Ecto neural progenitor cell (in vitro differentiated cells): ENCODE measurements at regions not wholly inside any gene's neighbourhood (a gene's known extent, or its start where the extent isn't known, plus 50 kb on each side); places are given as distances from the start of the nearest gene placed in this dataset.

Source experiments
- DNase-seq: peaks from one replicate; pipeline ENCODE4 v3.0.0-alpha.2; 2018; ENCODE audit warnings: low spot score

DNA sequence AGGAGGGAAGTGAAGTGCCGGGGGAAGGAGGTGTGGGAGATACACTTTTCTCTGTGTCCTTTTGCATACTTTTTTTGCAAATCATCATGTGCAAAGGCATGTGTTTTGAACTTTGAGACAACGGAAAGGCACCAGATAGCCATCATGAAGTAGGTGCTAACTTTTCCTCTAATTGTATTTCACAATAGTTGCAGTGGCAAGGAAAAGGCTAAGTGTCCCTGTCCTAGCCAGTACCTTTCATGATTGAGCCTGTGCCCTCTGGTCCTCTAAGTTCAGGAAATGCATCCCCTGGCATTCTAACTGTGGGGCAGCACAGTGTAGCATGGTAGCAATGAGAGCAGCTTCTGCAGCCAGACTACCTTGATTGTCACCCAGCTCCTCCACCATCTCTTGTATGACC lies 186.2 kb downstream of the ADSS2 start:
- no peak for DNase-seq

DNA sequence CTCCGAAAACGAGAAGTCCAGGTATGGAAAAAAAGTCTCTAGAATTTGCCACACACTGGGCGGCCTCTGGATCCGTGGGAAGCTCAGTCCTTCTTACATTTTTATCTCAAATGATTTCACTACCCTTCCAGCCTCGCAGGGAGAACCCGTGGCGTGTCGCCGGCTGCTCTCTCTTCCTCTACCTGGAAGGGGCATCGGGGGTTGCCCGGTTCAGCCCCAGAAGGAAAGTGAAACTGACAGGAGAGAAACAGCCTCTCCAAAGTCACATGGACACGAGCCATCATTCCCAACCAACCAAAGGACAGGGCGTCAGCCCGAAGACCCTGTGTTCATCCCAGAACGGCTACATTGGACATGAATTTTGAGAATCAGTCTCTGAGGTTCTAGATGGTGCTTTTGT lies 182.5 kb downstream of the ADSS2 start:
- DNase-seq = no peak

DNA sequence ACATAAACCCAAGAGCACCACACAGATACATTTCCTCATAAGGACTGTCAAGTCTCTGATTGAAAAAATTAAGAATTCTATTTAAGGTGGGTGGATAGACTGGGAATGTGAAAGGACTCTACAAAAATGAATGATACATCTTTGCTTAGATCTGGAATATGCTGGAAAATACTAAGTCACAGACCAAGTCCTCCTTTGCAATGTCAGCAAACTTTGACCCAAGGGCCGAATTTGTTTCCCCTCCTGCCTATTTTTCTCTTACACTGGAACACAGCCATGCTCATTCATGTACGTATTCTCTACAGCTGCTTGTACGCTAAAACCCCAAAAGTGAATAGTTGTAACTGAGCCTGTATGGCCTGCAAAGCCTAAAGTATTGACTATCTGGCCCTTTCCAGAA lies 180.7 kb downstream of the ADSS2 start:
- DNase-seq = no peak

DNA sequence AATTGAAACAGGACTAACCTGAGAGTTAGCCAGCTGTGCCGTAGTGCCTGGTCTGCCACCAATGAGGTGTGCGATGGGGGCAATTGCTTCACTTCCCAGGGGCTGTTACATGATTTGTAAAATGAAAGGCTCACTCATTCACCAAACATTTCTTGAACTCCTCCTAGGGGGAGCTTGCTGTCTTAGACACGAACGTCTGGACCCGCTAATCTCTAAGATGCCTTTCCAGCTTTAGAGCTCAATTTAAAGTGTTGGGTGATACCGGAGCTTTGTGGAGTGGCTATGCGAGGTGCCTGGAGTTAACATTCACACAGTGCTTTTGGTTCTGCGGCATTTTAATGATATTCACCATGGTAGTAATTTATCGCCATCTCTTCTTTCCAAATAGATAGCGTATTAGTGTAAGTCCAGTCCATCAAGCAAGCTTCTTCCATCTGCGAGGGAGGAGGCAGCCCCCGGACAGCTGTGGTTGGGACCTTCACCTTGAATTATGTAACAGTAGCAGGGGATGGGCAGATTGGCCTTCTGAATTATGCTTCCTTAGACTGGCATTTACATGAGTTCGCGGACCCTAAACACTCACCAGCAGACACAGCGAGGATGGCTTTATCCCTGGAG lies 179.9 kb downstream of the ADSS2 start:
- DNase-seq = no peak

DNA sequence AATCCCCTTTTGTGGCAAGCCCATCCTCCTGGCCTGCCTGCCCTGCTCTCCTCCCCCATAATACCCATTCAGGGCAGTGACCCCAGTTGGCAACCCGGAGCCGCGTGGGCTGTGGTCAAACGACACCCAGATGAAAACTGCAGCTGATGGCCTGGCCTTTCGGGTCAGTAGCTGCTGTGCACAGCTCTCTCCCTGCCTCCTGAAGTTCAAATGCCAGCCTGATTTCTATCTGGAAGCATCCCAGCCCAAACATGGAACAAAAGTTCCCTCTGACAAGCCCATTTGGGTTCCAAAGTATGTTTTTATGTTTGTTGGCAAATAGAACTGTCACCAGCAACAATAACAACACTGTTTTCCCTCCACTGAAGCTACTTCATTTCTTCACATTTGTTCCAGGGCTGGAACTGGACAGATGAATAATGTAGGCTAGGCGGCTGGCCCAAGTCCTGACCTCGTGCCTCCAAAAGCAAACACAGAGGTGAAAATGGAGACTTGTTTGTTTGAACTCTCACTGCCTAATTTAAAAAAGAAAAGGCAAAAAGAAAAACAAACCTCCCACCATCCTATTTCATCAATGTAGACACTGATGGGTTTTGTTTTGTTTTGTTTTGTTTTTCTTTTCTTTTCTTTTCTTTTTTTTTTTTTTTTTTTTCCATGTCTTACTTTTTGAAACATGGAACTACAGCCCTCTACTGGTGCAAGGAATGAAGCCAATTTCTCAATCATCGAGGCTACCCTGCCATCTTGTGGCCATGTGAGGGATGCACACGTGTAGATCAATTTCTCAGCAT lies 179.0 kb downstream of the ADSS2 start:
- DNase-seq = peak; percentile 79

DNA sequence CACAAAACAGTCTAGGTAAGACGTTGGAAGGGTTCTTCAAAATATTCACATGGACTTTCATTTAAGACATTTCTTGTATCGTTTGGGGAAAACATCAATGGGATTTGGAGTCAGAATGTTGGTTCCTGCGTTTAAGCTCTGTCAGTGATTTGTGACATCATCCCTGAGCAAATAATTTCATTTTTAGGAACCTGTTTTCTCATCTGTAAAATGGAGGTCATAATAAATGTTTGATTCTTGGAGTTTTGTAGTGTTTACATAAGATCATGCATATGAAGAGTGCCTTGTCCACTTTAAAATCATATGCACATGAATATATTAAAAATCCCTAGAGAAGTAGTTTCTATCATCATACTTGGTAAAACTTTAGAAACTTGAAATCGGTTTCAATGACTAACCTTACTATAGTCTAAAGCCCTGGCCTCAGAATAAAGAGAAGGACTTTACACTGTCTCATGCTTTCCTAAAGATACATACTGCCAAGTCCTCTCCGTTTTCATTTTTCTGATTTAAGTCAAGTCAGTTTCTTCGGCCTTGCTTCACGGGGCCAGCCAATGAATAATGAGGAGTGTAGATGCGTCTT lies 178.4 kb downstream of the ADSS2 start:
- DNase-seq = no peak

DNA sequence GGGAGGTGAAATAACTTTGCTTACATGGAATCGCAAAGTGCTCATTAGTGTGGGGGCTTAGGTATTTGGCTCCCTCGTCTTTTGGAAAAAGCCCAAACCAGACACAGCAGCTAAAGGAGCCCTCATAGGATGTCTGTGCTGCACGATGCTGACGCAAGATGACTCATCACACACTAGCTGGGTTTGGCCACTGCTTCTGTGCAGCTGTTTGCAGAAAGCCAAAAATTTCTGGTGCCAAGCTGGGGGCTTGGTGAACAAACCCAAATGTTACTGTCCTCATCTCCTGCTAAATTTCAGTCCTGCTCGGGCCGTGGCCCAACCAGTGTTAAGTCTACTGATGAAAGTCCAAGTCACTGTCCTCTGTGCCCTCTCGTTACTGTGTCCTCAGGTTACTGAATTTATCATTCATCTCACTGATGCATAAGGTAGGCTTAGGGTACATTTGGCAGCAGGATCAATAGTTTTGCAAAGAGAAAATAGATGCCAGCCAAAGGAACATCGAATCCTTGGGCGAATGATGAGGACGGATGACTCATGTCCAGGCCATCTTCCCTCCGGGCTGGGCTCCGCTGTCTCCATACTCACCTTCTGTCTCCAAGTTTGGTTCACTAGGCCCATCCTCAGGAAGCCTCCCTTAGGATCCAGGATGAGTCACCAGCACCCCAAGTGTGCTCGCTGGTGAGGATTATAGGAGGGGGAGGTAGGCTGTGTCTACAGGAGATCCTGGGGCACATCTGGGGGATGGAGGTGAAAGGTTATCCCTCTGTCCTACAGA lies 177.7 kb downstream of the ADSS2 start:
- no peak for DNase-seq

DNA sequence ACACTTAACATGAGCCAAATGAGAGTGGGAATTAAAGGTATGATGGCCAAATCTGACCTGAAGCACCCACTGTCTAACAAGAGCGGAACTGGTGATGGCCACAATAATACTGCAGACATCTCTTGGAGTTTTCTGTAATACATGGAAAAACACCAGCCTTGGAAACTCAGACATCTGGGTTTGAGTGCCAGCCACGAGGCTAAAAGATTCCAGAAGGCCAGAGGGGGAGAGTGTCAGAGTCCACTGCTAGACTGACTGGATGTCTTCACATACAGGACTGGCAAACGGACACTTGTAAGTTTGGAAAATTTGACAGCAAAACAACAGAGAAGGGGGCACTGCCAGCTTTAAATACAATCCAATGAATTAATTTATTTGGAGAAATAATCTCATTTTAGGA lies 175.1 kb downstream of the ADSS2 start:
- no peak for DNase-seq

DNA sequence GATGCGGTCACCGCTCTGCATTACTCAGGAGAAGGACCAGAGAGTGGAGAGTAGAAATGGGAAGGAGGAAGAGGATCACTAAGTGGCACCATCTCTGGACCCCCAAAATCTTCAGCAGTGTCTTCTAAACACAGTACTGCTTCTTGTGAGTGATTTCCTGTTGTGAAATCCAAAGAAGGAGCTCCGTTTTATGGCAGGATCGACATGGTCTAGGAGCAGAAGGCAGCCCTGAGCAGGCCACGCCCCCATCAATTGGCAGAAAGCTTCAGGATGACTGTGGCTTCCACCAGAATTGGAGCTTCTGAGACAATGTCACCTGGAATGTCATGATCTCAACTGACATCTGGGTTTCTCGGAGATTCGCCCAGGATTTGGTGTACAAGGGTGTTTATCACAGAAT lies 171.5 kb downstream of the ADSS2 start:
- DNase-seq = no peak

DNA sequence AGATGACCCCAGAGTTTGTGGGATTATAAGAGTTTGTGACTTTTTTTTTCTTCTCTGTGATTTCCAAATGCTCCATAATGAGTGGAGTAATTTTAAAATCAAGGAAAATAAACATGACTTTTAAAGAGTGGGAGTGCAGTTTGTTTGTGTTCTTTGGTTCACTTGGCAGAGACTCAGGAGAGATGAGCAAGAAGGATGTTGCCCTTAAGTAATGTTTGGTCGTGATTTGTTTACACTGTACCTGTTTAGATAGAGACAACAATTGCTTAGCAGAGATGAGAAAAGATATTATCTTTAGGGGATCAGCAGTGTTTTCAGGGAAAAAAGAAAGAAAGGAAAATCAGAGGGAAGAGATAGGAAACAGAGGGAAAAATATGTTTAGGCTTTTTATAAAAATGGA lies 170.8 kb downstream of the ADSS2 start:
- DNase-seq = no peak

DNA sequence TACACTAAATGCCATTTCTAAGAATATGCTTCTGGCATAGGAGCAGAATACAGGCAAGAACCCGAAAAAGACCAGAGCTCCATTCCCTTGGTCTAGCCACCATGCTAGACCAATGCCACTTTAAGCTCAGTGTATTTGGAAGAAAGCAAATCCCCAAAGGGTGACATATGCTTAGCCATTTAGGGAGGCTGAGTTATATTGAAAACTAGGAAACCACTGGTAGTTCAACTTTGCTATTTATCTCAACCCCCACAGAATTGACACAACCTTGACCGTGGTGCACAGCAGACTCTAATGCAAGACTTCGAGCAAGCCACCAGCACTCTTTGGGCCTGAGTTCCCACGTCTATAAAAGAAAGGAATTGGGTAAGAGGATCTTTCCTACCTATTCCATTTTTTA lies 167.9 kb downstream of the ADSS2 start:
- no peak for DNase-seq

DNA sequence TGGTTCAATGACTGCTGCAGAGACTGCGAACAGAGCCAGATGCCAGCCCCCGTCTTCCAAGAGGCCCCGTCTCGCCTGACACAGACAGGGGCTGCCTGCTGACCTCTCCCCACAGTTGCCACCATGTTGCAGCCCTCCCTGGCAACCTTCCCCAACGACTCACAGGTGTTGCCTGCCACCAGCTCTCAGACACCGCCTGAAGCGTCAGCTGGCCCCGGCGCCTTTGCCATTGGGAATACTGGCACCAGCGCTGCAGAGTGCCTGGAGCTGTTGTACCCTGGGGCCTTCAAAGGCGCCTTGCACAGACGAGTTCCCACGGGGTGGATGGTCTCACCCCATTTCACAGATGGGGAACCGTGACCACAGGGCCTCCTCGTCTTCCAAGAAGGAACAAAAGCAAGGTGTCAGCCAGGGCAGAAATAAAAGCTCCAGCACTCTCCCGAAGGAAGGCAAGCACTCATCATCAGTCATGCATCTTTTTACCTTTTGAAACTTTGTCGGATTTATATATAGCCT lies 167.0 kb downstream of the ADSS2 start:
- DNase-seq = no peak

DNA sequence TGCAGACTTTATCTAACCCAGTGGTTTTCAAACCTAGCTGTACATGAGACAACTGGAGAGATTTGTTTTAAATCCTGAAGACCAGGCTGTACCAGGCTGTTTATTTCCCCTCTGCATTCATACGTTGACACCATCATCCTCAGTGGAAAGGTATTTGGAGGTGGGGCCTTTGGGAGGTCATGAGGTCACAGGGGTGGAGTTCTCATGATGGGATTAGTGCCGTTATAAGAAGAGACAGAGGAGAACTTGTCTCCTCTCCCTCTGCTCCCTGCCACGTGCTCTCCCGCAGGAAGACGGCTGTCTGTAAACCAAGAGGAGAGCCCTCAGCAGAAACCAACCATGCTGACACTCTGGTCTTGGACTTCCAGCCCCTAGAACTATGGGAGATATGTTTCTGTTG lies 165.4 kb downstream of the ADSS2 start:
- no peak for DNase-seq

DNA sequence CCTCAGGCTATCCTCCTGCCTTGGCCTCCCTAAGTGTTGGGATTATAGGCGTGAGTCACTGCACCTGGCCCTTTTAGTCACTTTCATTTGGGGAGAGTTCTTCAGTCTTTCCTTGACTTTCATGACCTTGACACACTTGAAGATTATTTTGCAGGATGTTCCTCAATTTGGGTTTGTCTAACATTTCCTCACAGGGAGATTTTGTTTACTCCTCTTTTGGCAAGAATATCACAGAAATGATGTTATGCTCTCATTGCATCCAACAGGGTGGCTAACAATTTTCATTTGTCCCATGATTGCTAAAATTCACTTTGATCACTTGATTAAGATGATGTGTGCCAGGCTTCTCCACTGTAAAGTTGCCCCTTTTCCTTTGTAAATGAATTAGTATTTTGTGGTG lies 164.0 kb downstream of the ADSS2 start:
- no peak for DNase-seq

DNA sequence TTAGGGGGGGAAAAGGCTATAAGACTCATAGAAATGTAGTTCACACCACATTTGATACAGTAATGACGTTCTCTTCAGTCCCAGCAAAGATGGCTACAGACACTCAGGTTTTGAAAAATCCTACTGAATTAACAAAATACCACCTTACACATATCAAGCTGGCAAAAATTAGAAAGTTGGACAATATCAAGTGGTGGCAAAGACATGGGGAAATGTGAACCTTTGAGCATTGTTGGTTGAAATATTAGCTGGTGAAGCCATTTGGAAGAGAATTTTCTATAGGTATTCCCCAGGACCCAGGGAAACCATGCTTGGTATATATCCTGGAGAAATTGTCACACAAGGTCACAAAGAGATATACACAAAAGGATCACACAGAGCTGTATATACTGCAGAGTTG lies 163.0 kb downstream of the ADSS2 start:
- DNase-seq = no peak

DNA sequence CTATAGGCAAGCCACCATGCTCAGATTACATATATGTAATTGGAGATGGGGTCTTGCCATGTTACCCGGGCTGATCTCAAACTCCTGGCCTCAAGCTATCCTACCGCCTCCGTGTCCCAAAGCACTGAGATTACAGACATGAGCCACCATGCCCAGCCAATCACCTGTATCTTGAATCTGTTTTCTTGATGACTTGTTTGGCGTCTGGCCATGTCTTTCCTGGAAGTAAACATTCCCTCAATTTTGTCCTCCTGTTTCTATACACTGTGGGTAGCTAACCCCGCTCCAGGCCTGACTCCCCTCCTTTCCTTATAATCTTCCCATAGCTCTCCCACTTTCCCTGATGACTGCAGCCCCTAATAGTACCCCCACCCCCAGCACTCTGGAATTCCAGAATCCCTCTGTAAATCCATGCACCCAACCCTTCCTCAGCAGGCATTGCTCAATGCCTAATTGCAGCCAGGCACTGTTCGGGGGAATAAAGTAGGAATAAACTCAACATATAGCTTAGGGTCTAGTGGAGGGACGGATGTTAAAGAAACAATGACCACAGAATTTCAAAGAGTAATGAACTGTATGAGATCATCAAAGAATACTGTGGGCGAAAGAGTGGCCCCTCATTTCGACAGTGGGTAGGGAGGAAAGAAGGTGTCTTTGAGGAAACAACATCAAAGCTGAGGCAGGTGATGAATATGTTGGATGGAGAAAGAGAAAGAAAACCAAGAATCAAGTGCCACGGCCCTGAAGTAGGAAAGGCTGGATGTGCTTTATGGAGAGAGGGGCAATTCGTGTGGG lies 161.5 kb downstream of the ADSS2 start:
- DNase-seq = no peak

DNA sequence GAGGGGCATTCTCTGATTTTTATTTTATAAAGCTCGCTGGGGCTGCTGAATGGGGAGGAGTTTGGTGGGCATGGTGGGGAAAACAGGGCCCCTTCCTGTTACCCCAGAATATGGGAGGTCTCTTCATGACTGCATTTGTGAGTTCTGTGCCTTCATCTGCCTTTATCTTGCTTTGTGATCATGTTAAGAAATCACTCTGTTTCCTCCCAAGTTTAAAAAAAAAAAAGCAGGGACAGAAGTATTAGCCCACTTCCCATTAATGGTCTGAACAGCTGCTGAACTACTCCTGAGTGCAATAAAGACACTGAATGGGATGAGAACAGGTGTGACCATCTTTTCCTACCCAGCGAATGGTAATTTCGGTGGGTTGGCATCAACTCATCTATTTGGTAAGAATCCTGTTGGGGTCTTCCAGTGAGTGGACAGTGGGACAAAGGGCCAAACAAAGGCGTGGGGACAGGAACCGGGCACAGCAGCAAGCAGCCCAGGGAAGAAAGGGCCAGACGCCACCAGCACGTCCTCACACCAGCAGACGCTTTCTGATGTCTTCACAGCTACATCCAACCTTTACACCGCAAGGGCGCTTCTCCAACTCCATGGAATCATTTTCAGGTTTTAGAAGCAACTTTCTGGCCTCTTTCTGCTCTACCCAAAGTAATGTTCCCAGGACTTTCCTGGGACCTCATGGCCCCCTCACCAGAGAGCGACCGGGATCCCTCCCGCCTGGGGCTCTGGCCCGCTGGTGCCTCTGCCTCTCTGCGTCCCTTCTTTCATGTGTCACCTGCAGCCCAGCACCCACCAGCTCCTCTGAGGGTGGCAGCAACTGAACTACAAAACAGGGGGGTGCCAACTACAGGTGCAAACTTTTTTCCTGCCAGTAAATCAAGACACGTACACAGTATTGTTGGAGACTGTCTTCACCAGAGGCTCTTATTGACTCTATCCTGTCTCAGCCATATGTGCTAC lies 160.2 kb downstream of the ADSS2 start:
- no peak for DNase-seq

DNA sequence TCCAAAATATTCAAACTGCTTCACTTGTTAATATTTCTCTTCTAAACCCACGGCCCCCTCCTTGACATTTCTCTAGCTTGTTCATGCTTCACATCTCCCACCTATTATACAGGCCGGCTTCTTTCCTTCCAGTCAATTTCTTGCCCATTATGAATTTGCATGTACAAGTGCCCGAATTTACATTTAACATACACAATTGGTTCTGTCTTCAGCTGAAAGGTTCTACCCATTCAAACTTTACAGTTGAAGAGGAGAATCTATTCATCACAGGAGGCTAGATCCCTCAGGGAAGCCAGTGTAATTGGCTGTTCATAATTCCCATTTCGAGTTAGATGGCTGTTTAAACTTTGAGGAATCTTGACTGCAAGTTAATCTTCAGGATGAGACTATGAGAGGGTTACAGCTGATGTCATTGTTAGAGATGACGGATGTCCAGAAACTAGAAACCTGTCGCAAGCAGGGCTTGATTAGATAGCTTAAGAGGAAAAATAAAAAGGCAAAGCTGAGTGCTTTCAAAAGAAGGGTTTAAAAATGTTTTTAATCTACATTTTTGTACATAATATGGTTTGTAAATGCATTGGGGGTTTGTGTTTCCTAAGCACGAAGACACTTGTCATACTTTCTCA lies 157.0 kb downstream of the ADSS2 start:
- DNase-seq = no peak

DNA sequence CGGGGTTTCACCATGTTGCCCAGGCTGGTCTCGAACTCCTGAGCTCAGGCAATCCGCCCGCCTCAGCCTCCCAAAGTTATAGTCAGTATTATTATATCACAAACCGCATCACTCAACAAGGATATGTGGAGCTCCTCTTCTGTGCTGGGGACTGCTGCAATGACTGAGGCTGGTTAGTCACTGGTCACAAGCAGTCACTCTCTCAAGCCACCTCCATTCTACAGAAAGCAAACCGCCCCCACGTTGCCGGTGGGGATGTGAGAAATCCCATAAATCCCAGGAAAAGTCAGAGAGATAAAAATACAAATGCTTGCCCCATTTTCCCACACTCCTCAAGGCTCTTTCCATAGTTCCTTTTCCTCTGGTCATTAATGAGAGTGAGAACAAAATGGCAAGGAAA lies 155.7 kb downstream of the ADSS2 start:
- no peak for DNase-seq

DNA sequence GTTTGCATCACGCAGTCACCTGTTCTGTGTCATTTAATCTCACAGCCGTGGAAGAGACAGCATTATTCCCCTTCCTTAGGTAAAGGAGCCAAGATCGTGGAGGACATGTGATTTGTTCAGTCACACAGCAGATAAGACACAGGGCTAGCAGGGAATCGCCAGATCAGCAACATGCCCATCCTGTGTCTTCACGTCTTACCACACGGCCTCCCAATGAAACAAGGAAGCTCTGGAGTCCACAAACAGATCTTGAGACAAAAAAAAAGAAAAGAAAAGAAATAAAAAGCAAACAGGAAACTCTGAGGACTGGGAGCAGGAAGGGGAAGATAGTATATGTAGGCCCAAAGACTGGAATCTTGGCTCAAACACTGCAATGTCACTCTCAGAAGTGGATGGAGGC lies 155.3 kb downstream of the ADSS2 start:
- no peak for DNase-seq
